GM19372 (cell line): ENCODE measurements at regions not wholly inside any gene's neighbourhood (a gene's known extent, or its start where the extent isn't known, plus 50 kb on each side); places are given as distances from the start of the nearest gene placed in this dataset.
"Not testable (repeated sequence)": the region's sequence is repeated elsewhere in the genome, so short reads cannot be mapped to it uniquely, and the experiment has no call there.

Experiments
- ATAC-seq: cut with Tn5 transposase; IDR thresholded peaks from one replicate; pipeline ENCODE4 v1.9.1; 2021; ENCODE audit warnings: mild to moderate bottlenecking, low read depth, moderate library complexity; ENCODE audit not compliant: unreplicated experiment

GRCh38 chr7:138249975-138250374, 173.7 kb downstream of the AKR1D1 start:
- ATAC-seq = no peak

DNA sequence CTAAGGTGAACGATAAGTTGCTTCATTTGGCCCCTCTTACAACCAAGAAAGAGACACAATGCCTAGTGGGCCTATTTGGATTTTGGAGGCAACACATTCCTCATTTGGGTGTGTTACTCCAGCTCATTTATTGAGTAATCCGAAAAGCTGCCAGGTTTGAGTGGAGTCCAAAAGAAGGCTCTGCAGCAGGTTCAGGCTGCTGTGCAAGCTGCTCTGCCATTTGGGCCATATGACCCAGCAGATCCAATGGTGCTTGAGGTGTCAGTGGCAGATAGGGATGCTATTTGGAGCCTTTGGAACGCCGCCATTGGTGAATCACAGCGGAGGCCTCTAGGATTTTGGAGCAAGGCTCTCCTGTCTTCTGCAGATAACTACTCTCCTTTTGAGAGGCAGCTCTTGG, 176.4 kb downstream of the AKR1D1 start:
- ATAC-seq = not testable (repeated sequence)

DNA sequence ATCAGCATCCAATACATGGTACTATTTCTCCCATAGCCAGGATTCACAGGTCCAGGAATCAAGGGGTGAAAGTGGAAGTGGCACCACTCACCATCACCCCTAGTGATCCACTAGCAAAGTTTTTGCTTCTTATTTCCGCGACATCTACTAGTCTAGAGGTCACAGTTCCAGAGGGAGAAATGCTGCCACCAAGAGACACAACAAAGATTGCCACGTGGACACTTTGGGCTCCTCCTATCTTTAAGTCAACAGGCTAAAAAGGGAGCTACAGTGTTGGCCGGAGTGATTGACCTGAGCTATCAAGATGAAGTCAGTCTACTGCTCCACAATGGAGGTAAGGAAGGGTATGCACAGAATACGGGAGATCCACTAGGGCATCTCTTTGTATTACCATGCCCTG, 178.2 kb downstream of the AKR1D1 start:
- no peak for ATAC-seq

GRCh38 chr7:138257459-138258196, 181.4 kb downstream of the AKR1D1 start:
- ATAC-seq = no peak

DNA sequence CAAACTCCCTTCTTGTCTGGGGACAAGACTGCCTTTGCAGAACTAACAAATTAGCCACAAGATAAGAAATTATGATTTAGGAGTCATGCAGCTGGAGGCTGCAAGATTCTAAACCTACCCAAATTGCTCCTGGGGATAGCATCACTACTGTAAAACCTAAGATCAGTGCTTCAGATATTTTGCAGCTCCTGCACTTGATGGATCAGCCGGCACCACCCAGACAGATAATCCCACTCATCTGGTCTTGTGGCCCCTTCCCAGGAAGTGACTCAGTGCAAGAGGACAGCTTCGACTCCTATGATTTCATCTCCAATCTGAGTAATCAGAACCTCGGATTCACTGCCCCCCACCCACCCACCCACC, 181.9 kb downstream of the AKR1D1 start:
- ATAC-seq = no peak

GRCh38 chr7:138259675-138260074, 183.4 kb downstream of the AKR1D1 start:
- no peak for ATAC-seq

- no peak for ATAC-seq
Observed at GRCh38 chr7:138267934-138268333, 191.7 kb downstream of the AKR1D1 start.

DNA sequence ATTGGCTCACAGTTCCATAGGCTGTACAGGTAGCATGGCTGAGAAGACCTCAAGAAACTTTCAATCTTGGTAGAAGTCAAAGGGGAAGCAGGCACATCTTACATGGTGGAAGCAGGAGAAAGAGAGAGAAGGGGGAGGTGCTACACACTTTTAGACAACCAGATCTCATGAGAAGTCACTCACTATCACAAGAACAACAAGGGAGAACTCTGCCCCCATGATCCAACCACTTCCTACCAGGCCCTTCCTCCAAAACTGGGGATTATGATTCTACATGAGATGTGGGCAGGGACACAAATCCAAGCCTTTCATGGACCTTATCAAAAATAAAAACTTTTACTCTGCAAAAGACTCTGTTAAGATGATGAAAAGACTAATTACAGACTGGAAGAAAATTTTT, 183.2 kb upstream of the TRIM24 start:
- no peak for ATAC-seq

GRCh38 chr7:138278601-138279000, 181.5 kb upstream of the TRIM24 start:
- no peak for ATAC-seq

GRCh38 chr7:138282997-138283396, 177.1 kb upstream of the TRIM24 start:
- no peak for ATAC-seq

- no peak for ATAC-seq
Observed at GRCh38 chr7:138285129-138285528, 174.9 kb upstream of the TRIM24 start.

DNA sequence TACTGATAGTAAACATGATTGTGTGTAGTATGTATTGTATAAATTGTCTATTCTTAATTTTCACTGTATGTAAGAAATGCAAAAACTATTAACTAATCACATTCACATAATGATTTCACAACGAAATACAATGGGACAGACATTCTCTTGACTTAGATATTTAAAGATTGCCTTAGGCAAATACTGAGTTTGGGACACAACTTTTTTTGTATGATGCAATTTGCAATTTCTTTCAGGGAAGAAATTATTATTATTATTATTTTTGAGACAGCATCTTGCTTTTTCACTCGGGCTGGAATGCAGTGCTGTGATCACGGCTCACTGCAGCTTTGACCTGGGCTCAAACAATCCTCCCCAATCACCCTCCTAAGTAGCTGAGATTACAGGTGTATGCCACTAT, 173.2 kb upstream of the TRIM24 start:
- no peak for ATAC-seq

GRCh38 chr7:138287549-138287948, 172.5 kb upstream of the TRIM24 start:
- ATAC-seq = no peak

DNA sequence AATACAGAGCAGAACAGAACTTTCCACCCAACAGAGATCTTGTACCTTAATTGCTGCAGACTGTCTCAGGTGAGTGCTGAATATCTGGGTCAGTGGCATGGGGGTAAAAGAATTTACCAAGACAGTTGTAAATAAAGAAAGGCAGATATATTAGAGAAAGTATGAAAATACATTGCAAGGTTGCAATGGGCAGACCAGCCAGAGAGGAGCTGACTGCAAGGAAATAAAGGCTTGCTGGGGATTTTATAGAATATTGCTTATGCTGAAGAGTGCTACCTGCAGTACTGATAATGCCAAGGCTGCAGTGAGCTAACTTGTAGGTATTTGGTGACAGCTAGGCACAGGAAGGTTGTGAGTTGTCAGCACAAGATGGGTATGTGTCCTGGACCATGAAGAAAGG, 171.0 kb upstream of the TRIM24 start:
- no peak for ATAC-seq

DNA sequence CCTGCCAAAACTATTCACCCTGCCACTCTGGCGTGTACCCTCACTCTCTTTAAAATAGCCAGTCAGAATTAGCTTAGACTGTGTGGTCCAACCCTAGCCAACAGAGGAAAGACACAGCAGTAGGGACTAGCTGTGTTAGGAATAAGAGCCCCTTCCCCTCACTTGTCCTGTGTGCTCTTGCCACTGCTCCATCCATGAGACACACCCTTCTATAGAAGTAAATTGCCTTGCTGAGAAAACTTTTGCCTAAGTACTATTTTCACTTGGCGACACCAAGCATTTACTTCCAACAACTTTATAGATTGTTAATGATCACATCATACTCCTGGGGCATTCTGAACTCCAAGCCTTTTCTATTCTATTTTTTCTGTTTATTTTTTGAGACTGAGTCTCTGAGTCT, 170.2 kb upstream of the TRIM24 start:
- ATAC-seq = no peak

DNA sequence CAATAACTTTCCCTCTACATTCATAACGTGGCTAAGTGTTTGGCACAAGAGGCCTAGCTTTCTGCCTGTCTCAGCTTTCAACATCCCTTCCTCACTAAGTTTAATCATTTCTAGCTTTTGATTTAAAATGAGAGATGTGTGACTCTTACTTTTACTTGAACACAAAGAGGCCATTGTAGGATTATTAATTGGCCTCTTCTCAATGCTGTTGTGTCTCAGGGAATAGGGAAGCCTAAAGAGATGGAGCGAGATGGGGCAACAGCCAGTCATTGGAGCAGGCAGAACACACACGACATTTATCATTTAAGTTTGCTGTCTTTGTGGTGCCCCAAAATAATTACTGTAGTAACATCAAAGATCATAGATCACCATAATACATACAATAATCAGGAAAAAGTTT, 167.1 kb upstream of the TRIM24 start:
- no peak for ATAC-seq

DNA sequence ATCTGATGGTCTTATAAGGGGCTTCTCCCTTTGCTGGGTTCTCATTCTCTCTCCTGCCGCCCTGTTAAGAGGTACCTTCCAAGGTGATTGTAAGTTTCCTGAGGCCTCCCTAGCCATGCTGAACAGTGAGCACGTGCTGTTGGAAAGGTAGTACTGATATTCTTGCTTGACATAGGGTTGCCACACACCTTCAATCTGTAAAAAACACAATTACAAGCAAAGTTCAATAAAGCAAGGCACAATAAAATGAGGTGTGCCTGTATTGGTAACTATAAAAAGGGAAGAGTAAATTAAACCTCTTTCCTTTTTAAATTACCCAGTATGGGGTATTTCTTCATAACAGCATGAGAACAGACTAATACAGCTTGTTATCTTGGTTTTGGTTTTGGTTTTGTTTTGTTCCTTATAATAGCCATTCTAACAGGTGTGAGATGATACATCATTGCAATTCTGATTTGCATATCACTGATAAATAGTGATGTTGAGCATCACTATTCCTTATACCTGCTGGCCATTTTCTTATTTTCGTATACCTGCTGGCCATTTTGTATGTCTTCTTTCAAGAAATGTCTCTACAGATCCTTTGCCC, 164.9 kb upstream of the TRIM24 start:
- peak; percentile 80 for ATAC-seq

DNA sequence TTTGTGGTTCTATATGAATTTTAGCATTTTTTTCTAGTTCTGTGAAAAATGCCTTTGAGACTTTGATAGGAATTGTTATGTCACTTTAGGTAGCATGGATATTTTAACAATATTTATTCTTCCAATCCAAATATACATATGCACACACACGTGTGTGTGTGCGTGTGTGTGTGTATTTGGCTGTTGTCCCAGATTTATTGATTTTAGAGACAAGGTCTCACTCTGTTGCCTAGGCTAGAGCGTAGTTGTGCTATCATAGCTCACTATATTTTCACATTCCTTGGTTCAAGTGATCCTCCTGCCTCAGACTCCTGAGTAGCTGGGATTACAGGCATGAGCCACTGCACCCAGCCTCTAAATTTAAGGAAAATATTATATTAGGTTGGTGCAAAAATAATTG, 162.5 kb upstream of the TRIM24 start:
- no peak for ATAC-seq

- no peak for ATAC-seq
Observed at GRCh38 chr7:138299066-138299465, 161.0 kb upstream of the TRIM24 start.

DNA sequence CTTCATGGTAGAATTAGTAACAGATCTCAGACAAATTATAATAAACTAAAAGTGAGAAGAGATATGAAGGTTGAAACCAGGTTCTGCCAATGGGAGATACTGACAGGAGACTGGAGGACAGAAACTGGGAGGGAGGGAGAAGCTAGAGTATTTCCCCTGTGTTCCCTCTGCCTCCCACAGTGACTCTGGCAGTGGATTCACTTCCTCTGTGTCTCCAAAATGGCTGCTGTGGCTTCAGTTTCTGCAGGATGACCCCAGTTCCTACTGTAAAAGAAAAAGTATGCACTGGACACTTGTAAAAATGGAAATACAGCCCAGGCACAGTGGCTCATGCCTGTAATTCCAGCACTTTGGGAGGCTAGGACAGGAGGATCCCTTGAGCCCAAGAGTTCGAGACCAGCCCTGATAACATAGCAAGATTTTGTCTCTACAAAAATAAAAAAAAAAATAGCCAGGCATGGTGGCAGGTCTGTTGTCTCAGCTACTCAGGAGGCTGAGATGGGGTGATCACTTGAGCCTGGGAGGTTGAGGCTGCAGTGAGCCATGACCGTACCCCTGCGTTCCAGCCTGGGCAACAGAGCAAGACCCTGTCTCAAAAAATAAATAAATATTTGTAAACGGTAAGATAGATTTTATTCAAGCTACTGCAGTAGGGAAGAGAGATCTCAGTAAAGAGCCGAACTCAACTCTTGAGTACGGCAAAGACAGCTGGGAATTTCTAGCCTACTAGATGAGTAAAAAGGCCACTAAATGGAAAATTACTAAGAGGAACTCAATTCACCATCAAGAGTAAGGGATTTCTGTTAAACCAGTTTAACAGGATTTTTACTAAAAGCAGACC, 156.6 kb upstream of the TRIM24 start:
- ATAC-seq = no peak

DNA sequence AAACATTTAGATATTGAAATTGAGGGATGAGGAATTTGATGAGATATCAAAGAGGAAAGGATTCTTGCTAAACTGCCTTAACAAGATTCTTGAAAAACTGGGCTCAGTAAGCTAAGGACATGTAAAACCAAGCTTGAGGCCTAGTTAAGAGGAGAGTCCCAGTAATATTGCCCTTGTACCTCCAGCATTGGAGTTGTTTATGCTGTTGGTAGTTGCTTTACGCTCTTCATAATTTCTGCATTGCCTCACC, 156.1 kb upstream of the TRIM24 start:
- ATAC-seq = no peak

DNA sequence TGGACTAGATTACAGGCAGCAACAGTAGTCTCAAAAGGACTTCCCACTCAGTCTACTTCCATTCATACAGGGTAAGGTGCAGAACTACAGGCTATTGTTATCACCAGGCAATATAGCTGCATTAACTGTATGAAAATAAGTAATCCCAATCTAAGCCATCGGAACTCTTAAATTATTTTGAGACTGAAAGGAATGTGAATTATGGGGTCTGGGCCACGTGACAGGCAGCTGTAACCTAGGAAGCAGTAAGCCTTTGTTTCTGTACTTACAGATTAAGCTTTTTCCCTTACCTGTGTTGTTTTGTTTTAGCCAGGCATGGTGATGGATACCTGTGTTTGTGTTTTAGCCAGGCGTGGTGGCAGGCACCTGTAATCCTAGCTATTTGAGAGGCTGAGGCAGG, 152.4 kb upstream of the TRIM24 start:
- no peak for ATAC-seq
